GM12874 (cell line): ENCODE measurements at regions not wholly inside any gene's neighbourhood (a gene's known extent, or its start where the extent isn't known, plus 50 kb on each side); places are given as distances from the start of the nearest gene placed in this dataset.

ENCODE experiments used
- CTCF ChIP-seq: IDR thresholded peaks from 2 replicates; pipeline ENCODE4 v1.5.1; 2011; ENCODE audit warnings: low read depth, mild to moderate bottlenecking, control low read depth, low read length, moderate library complexity; ENCODE audit not compliant: insufficient read depth

GRCh38 chr4:177517862-177518261 is 75.6 kb upstream of the AGA start:
- no peak for TF ChIP-seq CTCF

GRCh38 chr4:177519481-177520260 is 77.4 kb upstream of the AGA start:
- no peak for TF ChIP-seq CTCF

GRCh38 chr4:177528620-177529019 is 86.4 kb upstream of the AGA start:
- TF ChIP-seq CTCF = no peak

- no peak for TF ChIP-seq CTCF
Measured at GRCh38 chr4:177530561-177530960, 88.3 kb upstream of the AGA start.

- no peak for TF ChIP-seq CTCF
Measured at GRCh38 chr4:177532358-177532757, 90.1 kb upstream of the AGA start.

GRCh38 chr4:177546745-177547144 is 104.5 kb upstream of the AGA start:
- no peak for TF ChIP-seq CTCF

- TF ChIP-seq CTCF = no peak
Measured at GRCh38 chr4:177547985-177548384, 105.7 kb upstream of the AGA start.
